Activated T-cell treated with anti-CD3 and anti-CD28 coated beads, Interleukin-2, amount 50 U/mL, for 48 hours (primary cell): ENCODE measurements at regions not wholly inside any gene's neighbourhood (a gene's known extent, or its start where the extent isn't known, plus 50 kb on each side); places are given as distances from the start of the nearest gene placed in this dataset.

Experiments
- DNase-seq, 2 experiments: peaks; one replicate each; pipeline ENCODE4 v3.0.0-alpha.2; 2020

GRCh38 chr14:82490397-82490796, 956.7 kb upstream of the SEL1L start:
- DNase-seq, result no peak

- no peak for DNase-seq
These were observed 958.5 kb upstream of the SEL1L start for GRCh38 chr14:82492157-82492556.

GRCh38 chr14:82500222-82500621, 966.6 kb upstream of the SEL1L start:
- no peak for DNase-seq

GRCh38 chr14:82501554-82501953, 967.9 kb upstream of the SEL1L start:
- no peak for DNase-seq

GRCh38 chr14:82502043-82502442, 968.4 kb upstream of the SEL1L start:
- no peak for DNase-seq

- DNase-seq, result no peak
These were observed 971.2 kb upstream of the SEL1L start for GRCh38 chr14:82504894-82505293.

GRCh38 chr14:82510007-82510406, 976.4 kb upstream of the SEL1L start:
- no peak for DNase-seq

- no peak for DNase-seq
These were observed 977.7 kb upstream of the SEL1L start for GRCh38 chr14:82511399-82511798.

GRCh38 chr14:82520765-82521164, 987.1 kb upstream of the SEL1L start:
- no peak for DNase-seq

- DNase-seq, result no peak
These were observed 987.5 kb upstream of the SEL1L start for GRCh38 chr14:82521191-82521590.

GRCh38 chr14:82528016-82528415, 994.4 kb upstream of the SEL1L start:
- DNase-seq, result no peak

GRCh38 chr14:82533351-82533750, 999.7 kb upstream of the SEL1L start:
- no peak for DNase-seq

- DNase-seq, result no peak
These were observed 1002.9 kb upstream of the SEL1L start for GRCh38 chr14:82536566-82536965.

- DNase-seq, result no peak
These were observed 1004.2 kb upstream of the SEL1L start for GRCh38 chr14:82537831-82538230.

GRCh38 chr14:82546401-82546800, 1012.7 kb upstream of the SEL1L start:
- no peak for DNase-seq

GRCh38 chr14:82549306-82549990, 1015.8 kb upstream of the SEL1L start:
- no peak for DNase-seq

- no peak for DNase-seq
These were observed 1029.2 kb upstream of the SEL1L start for GRCh38 chr14:82562881-82563280.

- no peak for DNase-seq
These were observed 1032.2 kb upstream of the SEL1L start for GRCh38 chr14:82565825-82566224.

- no peak for DNase-seq
These were observed 1053.6 kb upstream of the SEL1L start for GRCh38 chr14:82587226-82587625.

- DNase-seq, result no peak
These were observed 1061.8 kb upstream of the SEL1L start for GRCh38 chr14:82595466-82595865.

GRCh38 chr14:82602794-82603193, 1069.1 kb upstream of the SEL1L start:
- no peak for DNase-seq

GRCh38 chr14:82604819-82605218, 1071.2 kb upstream of the SEL1L start:
- DNase-seq, result no peak

- no peak for DNase-seq
These were observed 1088.3 kb upstream of the SEL1L start for GRCh38 chr14:82621881-82622450.

- DNase-seq, result no peak
These were observed 1092.8 kb upstream of the SEL1L start for GRCh38 chr14:82626156-82627066.
